ENCODE measurements at regions not wholly inside any gene's neighbourhood (a gene's known extent, or its start where the extent isn't known, plus 50 kb on each side); places are given as distances from the start of the nearest gene placed in this dataset.
"Not testable (repeated sequence)": the region's sequence is repeated elsewhere in the genome, so short reads cannot be mapped to it uniquely, and the experiment has no call there.

DNA sequence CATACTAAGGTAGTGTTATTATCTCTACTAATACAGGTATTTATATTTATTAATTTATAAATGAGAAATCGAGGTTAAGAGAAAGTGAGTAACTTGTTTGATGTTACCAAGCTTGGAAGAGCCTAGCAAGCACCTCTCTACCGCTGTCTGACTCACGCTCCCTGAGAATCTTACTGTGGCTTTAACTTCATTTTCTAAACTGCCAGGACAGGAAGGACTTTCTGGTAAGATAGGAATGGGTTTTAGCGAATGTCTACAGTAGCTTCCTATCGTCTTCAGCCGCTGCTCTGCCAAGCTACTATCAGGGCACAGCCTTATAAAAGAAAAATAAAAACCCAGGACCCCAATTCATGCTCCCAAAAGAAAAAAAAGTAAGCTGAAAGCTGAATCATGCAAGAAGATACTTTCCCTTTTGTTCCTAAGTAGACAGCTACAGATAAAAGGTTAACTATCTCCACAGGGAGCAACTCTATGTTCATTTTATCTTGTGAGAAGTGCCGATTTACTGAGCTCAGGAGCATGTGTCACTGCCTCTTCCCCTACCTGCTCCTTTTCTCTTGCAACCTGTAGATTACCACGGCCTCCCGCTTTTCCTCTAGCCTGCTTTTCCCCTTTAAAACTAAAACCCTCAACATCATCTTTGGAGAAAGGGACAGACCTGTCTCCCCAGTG is 60.2 kb downstream of the THNSL1 start:
- DNase-seq (ENCODE audit: low spot score) = no peak

DNA sequence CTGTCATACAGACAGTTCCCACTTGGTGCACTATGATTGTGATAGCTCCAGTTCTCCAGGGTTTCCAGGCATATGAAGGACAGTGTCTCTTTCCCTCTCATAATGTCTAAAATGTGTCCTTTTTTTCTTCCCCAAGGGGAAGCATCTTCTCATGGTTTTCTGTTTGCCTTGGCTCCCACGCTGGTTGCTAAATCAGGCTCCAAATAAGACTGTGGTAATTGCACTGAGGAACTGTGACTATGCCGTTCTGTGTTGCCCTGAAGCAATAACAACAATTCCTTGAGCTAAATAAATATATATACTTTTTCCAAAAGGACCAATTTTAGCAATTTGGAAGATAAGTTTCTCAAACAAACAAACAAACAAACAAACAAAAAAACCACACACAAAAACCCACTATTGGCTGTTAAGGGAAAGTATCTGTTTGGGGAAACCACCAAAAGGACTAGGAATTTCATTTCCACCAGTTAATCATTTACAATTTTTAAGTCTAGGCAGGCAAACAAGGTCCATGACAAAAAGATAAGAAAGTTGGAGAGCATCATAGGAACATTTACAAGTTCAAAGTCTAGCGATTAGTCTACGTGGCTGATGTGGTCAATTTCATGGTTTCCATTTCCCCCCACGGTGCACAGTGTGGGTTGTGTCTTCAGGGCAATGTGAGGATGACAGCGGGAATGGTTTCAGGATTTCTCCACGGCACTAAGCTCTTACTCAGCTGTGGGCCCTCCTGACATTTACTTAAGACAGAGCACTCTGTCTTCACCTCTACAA is 62.4 kb downstream of the THNSL1 start:
- no peak for DNase-seq (ENCODE audit: low spot score)

DNA sequence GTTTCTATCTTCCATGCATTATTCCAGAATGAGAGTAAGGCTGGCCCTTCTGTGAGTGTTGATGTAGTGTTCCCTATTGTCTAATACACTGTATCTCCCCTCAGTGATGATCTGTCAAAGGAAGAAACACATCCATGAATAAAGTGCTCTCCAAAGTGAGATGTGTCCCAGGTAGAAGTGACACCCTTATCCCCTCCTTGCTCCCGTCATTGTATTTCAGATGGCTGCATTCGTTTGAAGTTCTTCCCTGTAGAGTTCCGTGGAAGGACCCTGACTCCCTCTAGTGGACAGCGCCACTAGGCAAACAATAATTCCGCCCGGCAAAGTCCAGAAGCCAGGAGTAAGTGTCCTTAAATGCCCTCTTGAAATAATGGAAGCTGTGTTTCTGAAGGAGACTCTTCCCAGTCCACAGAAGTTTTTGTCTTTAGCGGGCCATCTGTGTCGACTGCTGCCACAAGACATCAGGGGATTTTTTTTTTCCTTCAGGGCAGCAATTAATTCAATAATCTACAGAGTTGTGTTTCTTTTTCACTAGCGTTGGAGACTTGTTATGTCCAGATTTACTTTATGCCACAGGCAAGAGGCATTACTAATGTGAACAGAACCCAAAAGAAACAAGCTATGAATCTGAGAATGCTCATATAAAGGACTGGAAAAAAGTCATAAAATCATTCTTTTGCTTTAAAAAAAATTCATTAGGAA is 64.6 kb downstream of the THNSL1 start:
- peak; percentile 99 for DNase-seq (ENCODE audit: low spot score)

DNA sequence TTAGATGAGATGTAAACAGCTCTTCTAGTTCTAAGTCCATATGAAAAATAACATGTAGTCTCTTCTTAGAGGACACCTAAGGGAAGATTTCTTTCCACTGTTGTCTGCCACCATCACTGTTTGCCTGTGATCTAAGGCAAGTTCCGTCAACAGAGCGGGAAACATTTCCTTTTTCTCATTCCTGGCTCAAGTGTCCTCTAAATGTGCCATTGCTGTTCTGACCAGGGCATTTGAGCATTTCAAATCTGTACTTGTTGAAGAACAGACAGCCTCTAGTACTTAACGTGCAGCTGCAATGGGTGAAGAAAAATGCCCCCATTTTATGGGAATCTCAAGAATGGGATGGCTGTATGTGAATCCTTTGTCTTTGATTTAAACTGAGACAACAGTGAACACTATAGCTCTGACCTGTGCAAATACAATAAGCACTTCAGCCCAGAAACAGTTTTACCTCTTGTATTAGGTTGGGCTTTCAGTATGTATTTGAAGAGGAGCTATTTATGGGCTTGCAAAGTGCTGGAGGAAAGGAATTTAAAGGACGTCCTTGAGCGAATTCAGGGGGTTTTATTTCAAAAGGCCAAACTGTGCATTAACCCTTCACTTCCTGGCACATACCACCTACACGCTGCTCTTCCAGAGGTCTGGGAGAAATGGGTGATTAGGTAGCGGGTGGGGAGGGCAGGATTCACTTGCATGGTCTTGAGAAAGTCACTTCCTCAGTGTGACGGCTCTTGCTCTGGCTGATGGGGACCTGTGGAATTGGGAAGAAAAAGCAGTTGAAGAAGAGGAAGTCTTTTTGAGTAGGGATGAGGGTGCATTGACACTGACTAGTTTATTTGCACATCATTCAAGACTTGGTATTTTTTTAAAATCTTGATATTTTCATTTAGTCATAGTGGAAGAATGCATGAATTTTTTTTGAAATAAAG is 66.1 kb downstream of the THNSL1 start:
- peak; percentile 74 for DNase-seq (ENCODE audit: low spot score)

DNA sequence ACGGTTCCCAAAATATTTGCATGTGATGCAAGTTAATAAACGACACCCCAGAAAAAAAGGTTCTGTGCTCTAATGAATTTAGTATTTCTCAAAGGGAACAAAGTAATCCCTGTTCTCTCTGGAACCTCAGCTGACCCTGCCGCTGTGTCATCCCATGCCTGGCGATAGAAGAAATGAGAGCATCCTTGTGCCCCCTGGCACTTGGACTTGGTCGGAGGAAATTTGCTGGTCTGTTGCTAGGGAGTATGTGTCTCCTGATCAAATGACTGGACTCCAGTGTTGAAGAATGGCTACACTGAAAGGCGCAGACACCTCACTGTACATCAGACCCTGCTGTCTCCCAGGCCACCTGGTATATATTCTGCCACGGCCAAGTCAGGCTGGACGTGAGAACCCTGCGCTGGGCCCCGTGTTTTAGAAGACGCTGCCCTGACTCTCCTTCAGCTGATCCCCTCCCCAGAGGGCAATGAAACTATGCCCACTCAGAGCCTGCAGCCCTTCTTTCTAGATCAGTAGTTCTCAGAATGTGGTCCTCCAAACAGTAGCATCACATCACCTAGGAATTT is 67.2 kb downstream of the THNSL1 start:
- DNase-seq (ENCODE audit: low spot score) = peak; percentile 96

DNA sequence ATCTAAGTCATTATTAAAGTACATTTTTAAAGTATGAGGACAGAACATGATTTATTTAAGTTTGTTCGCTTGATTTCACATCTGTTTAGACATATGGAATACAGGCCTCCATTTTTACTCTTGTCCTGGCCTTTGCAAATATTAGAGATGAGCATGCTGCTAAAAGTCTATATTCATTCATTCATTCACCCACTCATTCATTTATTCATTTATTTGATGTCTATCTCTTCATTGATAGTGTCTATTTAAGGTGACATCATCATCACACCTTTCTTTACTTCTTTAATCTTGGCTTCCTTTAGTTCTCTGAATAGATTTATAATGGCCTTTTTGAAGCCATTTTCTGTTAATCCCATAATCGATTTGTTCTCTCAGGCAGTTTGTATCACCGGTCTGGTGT is 68.0 kb downstream of the THNSL1 start:
- no peak for DNase-seq (ENCODE audit: low spot score)

DNA sequence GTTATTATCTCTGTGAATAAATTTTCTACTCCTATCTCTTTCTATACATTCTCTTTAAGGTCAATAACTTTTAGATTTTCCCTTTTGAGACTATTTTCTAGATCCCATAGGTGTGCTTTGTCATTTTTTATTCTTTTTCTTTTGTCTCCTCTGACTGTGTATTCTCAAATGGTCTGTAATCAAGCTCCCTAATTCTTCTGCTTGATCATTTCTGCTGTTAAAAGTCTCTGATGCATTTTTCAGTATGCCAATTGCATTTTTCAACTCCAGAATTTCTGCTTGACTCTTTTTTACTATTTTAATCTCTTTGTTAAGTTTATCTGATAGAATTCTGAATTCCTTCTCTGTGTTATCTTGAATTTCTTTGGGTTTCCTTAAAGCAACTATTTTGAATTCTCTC is 78.2 kb downstream of the THNSL1 start:
- DNase-seq (ENCODE audit: low spot score) = no peak

DNA sequence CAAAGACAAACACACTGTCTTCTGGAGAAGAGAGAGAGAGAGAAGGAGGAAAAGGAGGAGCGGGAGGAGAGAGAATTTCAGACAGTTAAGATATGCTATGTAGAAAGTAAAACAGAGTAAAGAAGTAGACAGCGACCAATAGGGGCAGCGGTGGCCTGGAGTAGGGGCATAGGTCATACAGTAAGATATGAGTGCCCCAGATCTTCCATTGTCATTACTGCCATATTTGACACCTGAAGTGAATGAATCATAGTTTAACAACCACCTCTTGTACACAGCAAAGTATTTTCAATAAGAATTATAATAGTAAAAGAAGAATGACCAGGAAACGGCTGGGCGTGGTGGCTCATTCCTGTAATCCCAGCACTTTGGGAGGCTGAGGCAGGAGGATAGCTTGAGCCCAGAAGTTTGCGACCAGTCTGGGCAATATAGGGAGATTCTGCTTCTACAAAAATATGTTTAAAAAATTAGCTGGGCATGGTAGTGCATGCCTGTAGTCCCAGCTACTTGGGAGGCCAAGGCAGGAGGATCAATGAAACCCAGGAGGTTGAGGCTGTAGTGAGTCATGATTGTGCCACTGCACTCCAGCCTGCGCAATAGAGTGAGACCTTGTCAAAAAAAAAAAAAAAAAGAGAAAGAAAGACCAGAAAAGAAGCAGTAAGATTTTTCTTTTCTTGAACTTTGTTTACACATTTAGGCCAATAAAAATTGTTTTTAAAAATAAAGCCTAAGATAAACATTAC is 77.0 kb upstream of the GPR158 start:
- no peak for DNase-seq (ENCODE audit: low spot score)

DNA sequence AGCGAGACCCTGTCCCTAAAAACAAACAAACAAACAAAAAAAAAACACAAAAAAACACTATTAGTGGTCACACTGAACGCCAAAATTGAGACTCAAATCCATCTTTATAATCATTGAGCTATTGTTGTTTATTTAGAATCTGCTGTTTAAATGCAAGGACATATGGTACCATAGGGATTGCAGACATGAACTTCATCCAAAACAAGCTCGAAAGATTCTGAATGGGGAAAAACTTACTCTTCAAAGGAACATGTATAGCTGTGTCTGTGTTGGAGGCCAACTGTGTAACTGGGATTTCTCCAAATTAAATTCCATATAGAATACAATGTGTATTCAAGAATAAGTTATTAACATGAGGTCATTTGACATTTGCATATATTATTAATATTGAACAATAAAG is 74.7 kb upstream of the GPR158 start:
- DNase-seq (ENCODE audit: low spot score) = no peak

DNA sequence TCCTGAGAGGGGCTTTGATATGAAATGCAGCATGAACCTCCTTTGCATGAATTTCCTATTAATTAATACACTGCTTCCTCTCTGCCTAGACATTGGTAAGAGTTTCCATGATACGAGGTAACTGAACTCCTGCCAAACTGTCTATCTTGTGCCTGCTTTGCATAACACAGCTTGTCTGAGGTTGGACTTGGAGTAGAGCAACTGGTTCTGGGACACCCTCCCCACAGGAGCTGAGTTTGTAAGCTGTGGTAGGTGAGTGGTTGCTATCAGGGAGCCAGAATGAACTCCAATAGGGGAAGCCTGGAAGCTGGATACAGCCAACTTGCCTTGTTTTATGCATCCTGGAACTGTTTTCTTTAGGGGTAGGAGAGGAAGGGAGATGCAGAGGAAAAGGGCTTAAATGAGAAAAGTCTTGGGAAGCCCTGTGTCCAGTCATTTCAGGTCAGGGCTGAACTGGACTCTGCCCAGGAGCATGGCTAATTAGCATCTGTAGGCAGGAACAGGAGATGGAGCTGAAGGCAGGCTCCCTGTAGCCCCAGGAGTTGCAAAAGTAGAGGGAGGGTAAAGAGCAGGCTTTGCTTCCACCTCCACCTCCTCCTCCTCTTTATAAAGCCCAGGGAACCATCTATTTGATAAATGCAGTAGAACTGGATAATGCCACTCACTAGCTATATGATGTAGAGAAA is 73.2 kb upstream of the GPR158 start:
- no peak for DNase-seq (ENCODE audit: low spot score)

DNA sequence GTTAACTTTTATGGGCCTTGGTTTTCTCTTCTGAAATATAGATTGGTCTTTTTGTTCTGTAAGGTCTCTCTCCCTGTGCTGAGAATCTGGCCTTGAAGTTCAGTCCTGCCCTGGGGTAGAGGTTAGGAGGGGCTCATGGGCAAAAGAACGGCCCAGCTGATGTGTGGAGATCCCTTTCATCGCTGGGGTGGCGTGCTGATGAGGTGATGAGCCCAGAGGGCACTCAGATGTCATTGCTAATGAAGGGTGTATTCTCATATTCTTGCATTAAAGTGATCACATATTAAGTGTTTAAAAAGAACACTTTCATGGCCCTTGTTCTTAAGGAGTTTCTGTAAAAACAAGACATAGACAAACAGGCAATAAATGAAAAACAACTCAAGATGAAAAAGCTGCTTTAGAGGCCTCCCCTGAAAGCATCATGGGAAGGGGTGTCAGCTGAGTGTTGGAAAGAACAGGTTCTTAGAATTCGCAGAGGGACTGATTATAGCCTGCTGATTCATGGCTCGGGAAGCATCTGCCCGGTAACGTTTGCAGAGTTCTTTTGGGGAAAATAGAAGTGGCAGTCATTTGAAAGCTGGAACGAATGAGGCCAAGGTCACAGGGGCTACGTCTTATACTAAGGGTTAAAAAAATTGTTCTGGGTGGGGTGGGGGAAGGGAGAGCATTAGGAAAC is 72.5 kb upstream of the GPR158 start:
- DNase-seq (ENCODE audit: low spot score) = no peak

DNA sequence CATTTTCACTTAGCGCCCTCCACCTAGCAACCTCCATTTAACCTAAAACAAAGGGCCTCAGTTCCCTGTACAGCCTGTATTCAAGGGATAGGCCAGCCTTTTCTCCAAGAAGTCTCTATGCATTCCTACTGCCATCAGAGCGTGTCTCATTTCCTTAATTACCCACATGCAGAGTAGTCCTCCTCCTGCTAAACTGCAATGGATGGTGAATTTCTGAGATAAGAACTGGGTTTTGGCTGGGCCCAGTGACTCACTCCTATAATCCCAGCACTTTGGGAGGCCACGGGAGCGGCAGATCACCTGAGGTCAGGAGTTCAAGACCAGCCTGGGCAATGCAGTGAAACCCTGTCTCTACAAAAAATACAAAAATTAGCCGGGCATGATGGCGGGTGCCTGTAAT is 71.1 kb upstream of the GPR158 start:
- no peak for DNase-seq (ENCODE audit: low spot score)

DNA sequence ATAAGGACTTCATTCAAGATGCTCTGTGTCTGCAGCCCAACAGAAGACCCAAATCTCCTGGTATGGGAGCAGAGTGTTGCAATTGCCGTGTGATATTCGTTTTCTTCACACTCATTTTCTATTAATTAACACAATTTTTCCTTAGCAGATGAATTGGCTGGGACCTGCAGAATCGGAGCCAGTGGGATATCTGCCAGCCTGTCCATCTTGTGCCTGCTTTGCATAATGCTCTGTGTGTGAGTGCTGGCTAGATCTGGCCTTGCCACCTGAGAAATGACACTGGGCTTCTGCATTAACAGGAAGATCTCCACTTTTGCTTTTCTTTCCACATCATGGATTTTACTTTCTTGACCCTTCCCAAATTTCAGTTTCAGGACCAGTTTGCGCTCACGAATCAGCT is 70.4 kb upstream of the GPR158 start:
- DNase-seq (ENCODE audit: low spot score) = no peak

DNA sequence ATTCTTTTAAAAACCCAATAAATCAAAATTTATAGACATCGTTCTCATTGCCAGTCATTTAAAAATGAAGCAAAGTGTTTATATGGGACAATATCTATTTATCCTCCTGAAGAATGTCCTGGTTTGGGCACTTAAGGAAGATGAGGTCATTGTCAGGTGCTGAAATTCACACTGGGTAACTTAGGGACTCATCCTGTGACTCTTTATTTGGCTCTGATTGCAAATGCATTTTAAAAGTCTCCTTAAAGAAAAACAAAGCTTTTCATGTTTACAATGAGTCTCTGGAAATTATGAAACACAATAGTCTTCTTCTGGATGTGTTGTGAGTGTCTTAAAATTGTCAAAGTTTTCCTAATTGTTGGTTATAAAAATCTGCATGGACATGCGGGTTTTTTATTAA is 69.5 kb upstream of the GPR158 start:
- DNase-seq (ENCODE audit: low spot score) = no peak

DNA sequence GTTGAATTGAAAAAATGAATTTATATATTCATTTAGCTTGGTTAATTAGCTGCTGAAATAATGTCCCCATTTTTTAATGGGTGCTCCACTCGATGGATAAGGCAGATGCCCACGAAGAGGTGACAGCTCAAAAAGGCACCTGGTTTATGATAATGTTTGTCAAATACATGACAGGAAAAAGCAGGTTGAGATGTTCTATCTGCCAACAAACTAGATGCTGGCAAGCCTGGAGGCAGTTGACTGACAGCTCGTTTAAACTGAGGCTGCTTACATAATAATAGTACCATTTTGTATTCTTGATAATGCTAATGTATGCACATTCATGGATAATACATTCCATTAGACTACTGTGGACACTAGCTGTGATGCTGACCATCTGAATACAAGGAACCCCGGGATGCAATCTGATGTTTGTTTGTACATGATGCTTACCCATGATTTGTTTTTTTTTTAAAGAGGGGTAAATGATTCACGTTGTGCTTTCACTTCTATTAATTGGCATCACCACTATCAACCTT is 69.0 kb upstream of the GPR158 start:
- DNase-seq (ENCODE audit: low spot score) = no peak

DNA sequence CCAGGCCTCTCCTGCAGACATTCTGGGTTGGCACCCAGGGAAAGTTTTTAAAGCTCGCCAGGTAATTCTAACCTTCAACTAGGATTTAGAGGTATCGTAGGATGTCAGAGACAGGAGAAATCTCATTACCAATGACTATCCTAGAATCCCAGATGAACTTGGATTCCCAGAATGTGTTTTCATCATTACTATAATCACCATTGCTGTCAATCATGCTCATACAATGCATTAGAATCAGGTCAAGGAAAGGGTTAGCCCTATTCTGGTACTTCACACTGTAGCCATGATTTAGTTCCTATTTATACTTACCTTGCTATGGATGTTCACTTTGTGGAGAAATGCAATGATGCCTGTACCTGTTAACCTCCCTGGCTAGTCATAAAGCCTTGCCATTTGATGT is 67.0 kb upstream of the GPR158 start:
- DNase-seq (ENCODE audit: low spot score) = no peak

DNA sequence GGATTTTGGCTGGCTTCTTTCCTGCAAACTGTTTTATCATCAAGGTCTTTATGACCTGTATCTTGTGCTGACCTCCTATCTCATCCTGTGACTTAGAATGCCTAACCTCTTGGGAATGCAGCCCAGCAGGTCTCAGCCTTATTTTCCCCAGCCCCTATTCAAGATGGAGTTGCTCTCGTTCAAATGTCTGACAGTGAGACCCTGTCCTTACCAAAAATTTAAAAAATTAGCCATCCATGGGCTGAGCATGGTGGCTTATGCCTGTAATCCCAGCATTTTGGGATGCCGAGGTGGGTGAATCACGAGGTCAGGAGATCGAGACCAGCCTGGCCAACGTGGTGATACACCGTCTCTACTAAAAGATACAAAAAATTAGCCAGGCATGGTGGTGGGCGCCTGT is 64.9 kb upstream of the GPR158 start:
- not testable (repeated sequence) for DNase-seq (ENCODE audit: low spot score)

DNA sequence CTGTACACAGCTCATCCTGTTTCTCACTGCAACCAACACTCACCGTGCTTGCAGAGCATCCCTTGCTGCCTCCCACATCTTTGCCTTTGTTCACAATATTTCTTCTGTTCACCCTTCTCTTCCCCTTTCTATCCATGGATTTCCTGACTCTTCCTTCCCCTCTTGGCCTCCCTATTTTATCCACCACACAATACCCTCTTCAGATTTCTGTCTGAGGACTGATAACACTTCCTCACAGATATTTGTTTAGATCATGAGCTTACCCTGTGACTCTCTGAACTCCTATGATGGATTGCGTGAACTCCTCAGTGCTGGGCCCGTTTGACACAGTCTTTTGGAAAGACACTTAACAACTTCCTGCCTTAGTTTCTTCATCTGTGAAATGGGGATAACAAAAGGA is 62.8 kb upstream of the GPR158 start:
- DNase-seq (ENCODE audit: low spot score) = no peak

DNA sequence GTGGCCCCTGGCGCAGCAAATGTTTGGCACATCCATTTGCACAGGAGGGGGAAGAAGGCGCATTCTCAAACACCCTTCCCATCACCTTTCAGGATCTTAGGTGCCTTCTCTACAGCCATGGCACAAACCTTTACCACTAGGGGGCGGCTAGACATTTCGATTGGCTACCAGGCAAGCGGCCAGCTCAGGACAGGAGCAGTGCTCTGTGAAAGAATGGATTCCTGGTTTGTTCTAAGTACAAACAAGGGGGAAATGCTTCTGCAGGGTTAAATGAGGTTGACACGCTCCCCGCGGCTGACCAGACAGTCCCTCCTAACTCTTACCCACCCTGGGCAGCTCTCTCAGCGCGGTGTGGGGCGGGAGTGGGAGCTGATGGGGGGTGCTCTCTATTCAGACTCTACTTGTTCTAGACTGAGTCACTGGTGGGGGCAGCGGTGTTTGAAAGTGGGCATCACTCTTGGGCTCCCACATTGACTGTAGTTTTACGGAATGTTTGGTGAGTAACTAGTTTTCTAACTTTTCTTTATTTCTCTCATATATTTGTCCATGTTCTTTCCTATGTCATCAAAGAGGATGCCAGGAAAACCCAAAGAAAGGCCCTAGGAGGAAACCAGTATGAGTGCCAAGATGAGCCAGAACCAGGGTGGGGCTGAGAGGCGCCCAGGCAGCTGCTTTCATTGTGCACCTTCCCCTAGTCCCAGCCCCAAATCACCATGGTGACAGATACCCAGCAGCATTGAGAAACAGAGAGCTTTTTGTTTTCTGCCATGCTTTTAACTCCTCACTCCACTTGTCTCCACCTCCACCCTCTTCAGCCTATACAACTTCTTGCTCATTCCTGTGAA is 61.4 kb upstream of the GPR158 start:
- peak; percentile 94 for DNase-seq (ENCODE audit: low spot score)

Data from pons (tissue), 1 donor.